ENCODE measurements at regions not wholly inside any gene's neighbourhood (a gene's known extent, or its start where the extent isn't known, plus 50 kb on each side); places are given as distances from the start of the nearest gene placed in this dataset.

GRCh38 chr1:4016351-4017130, 116.5 kb upstream of the C1orf174 start:
- DNase-seq (ENCODE audit: low read depth in 2 of 2), result no peak

- no peak for DNase-seq (ENCODE audit: low read depth in 2 of 2)
Observed at GRCh38 chr1:4017636-4018365, 117.7 kb upstream of the C1orf174 start.

- DNase-seq (ENCODE audit: low read depth in 2 of 2), result no peak
Observed at GRCh38 chr1:4018466-4019146, 118.5 kb upstream of the C1orf174 start.

- no peak for DNase-seq (ENCODE audit: low read depth in 2 of 2)
Observed at GRCh38 chr1:4019147-4019521, 119.1 kb upstream of the C1orf174 start.

GRCh38 chr1:4019606-4020331, 119.7 kb upstream of the C1orf174 start:
- DNase-seq (ENCODE audit: low read depth in 2 of 2), result no peak

- DNase-seq (ENCODE audit: low read depth in 2 of 2), result no peak
Observed at GRCh38 chr1:4020449-4020848, 120.4 kb upstream of the C1orf174 start.

GRCh38 chr1:4021136-4021973, 121.3 kb upstream of the C1orf174 start:
- DNase-seq (ENCODE audit: low read depth in 2 of 2), result no peak

GRCh38 chr1:4021974-4022268, 121.8 kb upstream of the C1orf174 start:
- no peak for DNase-seq (ENCODE audit: low read depth in 2 of 2)

- DNase-seq (ENCODE audit: low read depth in 2 of 2), result no peak
Observed at GRCh38 chr1:4022715-4023114, 122.6 kb upstream of the C1orf174 start.

- no peak for DNase-seq (ENCODE audit: low read depth in 2 of 2)
Observed at GRCh38 chr1:4023678-4024077, 123.6 kb upstream of the C1orf174 start.

- no peak for DNase-seq (ENCODE audit: low read depth in 2 of 2)
Observed at GRCh38 chr1:4024811-4025210, 124.7 kb upstream of the C1orf174 start.

GRCh38 chr1:4025752-4026151, 125.7 kb upstream of the C1orf174 start:
- DNase-seq (ENCODE audit: low read depth in 2 of 2), result no peak

- DNase-seq (ENCODE audit: low read depth in 2 of 2), result no peak
Observed at GRCh38 chr1:4027008-4027407, 126.9 kb upstream of the C1orf174 start.

GRCh38 chr1:4027492-4028138, 127.5 kb upstream of the C1orf174 start:
- no peak for DNase-seq (ENCODE audit: low read depth in 2 of 2)

GRCh38 chr1:4028139-4028501, 128.0 kb upstream of the C1orf174 start:
- DNase-seq (ENCODE audit: low read depth in 2 of 2), result no peak

GRCh38 chr1:4029376-4029775, 129.3 kb upstream of the C1orf174 start:
- DNase-seq (ENCODE audit: low read depth in 2 of 2), result no peak

- DNase-seq (ENCODE audit: low read depth in 2 of 2), result no peak
Observed at GRCh38 chr1:4032571-4032970, 132.5 kb upstream of the C1orf174 start.

- DNase-seq (ENCODE audit: low read depth in 2 of 2), result no peak
Observed at GRCh38 chr1:4033129-4033676, 133.1 kb upstream of the C1orf174 start.

GRCh38 chr1:4033713-4034112, 133.6 kb upstream of the C1orf174 start:
- no peak for DNase-seq (ENCODE audit: low read depth in 2 of 2)

- no peak for DNase-seq (ENCODE audit: low read depth in 2 of 2)
Observed at GRCh38 chr1:4034318-4034887, 134.3 kb upstream of the C1orf174 start.

All from activated CD4-positive, alpha-beta T cell treated with anti-CD3 and anti-CD28 coated beads for 24 hours (primary cell).